ENCODE measurements at regions not wholly inside any gene's neighbourhood (a gene's known extent, or its start where the extent isn't known, plus 50 kb on each side); places are given as distances from the start of the nearest gene placed in this dataset.

DNA sequence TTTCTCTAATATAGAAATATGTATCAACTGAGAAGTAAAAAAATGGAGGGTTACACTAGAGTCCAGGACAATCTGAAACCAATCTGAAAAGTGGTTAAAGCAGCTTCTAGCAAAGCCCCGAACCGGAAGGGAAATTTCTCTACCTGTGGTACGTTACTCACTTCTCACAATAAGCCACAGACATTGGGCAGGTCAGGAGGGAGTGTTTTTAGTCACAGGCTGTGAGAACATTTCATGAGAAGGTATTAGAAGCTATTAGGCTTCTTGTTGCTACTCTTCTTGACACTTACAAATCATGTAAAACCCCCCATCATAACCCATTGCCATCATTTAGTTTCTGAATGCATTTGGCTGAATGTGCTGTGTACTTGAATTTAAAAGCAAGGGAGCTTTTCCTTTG, 120.9 kb downstream of the NUFIP1 start:
- no peak overlapping the region for H3K9ac ChIP-seq (ENCODE audit: low read depth in 1 of 2, low read length in 2 of 2)
- no peaks in the 10 kb centered on the region for H3K9me3 ChIP-seq (ENCODE audit: control insufficient read depth in 4 of 4, low read length in 3 of 4)
- no peak overlapping the region for H3K27ac ChIP-seq (ENCODE audit: low read depth in 1 of 2, low read length in 2 of 2)
- DNase-seq (ENCODE audit: low spot score): no peak
- no peak overlapping the region for H3K4me3 ChIP-seq (ENCODE audit: low read depth in 1 of 3, low read length in 3 of 3)
- H3K4me1 ChIP-seq (ENCODE audit: control insufficient read depth in 4 of 4, insufficient read depth in 4 of 4, low read length in 3 of 4): peaks cover 0 to 3% (median under 1%) of the 10 kb centered on the region in 4 donors
- no peak for TF ChIP-seq HNF4A (conservative IDR thresholded peaks at IDR 0.05)
- TF ChIP-seq, protein P1, sequence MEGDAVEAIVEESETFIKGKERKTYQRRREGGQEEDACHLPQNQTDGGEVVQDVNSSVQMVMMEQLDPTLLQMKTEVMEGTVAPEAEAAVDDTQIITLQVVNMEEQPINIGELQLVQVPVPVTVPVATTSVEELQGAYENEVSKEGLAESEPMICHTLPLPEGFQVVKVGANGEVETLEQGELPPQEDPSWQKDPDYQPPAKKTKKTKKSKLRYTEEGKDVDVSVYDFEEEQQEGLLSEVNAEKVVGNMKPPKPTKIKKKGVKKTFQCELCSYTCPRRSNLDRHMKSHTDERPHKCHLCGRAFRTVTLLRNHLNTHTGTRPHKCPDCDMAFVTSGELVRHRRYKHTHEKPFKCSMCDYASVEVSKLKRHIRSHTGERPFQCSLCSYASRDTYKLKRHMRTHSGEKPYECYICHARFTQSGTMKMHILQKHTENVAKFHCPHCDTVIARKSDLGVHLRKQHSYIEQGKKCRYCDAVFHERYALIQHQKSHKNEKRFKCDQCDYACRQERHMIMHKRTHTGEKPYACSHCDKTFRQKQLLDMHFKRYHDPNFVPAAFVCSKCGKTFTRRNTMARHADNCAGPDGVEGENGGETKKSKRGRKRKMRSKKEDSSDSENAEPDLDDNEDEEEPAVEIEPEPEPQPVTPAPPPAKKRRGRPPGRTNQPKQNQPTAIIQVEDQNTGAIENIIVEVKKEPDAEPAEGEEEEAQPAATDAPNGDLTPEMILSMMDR (IDR thresholded peaks at IDR 0.05; ENCODE audit: low read depth, low read length, missing input control): no peak
- H3K27me3 ChIP-seq (ENCODE audit: control insufficient read depth in 4 of 4, insufficient read depth in 4 of 4, low read length in 3 of 4): no peaks in the 10 kb centered on the region
- H3K36me3 ChIP-seq (ENCODE audit: control insufficient read depth in 4 of 4, insufficient read depth in 3 of 4, low read depth in 1 of 4, low read length in 3 of 4): no peaks in the 10 kb centered on the region
- 81% methylated on average over 3 of the region's 3 CpGs for WGBS

DNA sequence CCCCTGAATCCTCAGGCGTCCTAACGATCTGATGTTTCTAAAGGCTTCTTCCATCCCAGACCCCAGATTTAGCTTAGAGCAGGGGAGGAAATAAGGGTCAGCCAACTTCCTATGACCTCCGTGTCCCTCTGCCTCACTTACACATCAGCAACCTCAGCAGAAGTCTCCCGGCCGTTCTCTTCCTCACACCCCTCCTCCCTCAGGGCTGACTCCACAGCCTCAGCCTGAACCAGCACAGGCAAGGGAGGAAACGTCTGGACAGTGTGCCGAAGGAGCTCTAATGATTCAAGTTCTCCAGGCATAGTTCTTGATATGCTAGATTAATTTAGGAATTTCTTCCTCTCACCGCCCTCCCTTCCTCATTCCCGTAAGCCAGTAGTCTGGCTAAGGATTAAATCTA, 121.4 kb downstream of the NUFIP1 start:
- Histone ChIP-seq H3K4me3 (ENCODE audit: low read depth in 1 of 3, low read length in 3 of 3) (no peak overlapping the region), H3K27ac (ENCODE audit: low read depth in 1 of 2, low read length in 2 of 2) (peak overlapping the region; percentile 14 to 31), H3K36me3 (ENCODE audit: control insufficient read depth in 4 of 4, insufficient read depth in 3 of 4, low read depth in 1 of 4, low read length in 3 of 4) (no peaks in the 10 kb centered on the region), H3K4me1 (ENCODE audit: control insufficient read depth in 4 of 4, insufficient read depth in 4 of 4, low read length in 3 of 4) (no peaks in the 10 kb centered on the region), H3K9ac (ENCODE audit: low read depth in 1 of 2, low read length in 2 of 2) (no peak overlapping the region), H3K27me3 (ENCODE audit: control insufficient read depth in 4 of 4, insufficient read depth in 4 of 4, low read length in 3 of 4) (no peaks in the 10 kb centered on the region), H3K9me3 (ENCODE audit: control insufficient read depth in 4 of 4, low read length in 3 of 4) (no peaks in the 10 kb centered on the region)
- TF ChIP-seq HNF4A (conservative IDR thresholded peaks at IDR 0.05) (no peak), SP1 (IDR thresholded peaks at IDR 0.05) (peak; percentile 42), RXRA (IDR thresholded peaks at IDR 0.05) (peak; percentile 63 to 72), RAD21 (IDR thresholded peaks at IDR 0.05) (peak; percentile 48 to 54), JUND (IDR thresholded peaks at IDR 0.05) (peak in 1 of 2 donors; percentile 47), TAF1 (conservative IDR thresholded peaks at IDR 0.05) (no peak), GABPA (IDR thresholded peaks at IDR 0.05 in 1 of 2, conservative IDR thresholded peaks at IDR 0.05 in 1 of 2) (no peak), HNF4G (IDR thresholded peaks at IDR 0.05) (no peak), YY1 (IDR thresholded peaks at IDR 0.05) (no peak), NR2F2 (IDR thresholded peaks at IDR 0.05) (peak; percentile 92), FOXA2 (IDR thresholded peaks at IDR 0.05) (no peak)
- TF ChIP-seq, protein P2, sequence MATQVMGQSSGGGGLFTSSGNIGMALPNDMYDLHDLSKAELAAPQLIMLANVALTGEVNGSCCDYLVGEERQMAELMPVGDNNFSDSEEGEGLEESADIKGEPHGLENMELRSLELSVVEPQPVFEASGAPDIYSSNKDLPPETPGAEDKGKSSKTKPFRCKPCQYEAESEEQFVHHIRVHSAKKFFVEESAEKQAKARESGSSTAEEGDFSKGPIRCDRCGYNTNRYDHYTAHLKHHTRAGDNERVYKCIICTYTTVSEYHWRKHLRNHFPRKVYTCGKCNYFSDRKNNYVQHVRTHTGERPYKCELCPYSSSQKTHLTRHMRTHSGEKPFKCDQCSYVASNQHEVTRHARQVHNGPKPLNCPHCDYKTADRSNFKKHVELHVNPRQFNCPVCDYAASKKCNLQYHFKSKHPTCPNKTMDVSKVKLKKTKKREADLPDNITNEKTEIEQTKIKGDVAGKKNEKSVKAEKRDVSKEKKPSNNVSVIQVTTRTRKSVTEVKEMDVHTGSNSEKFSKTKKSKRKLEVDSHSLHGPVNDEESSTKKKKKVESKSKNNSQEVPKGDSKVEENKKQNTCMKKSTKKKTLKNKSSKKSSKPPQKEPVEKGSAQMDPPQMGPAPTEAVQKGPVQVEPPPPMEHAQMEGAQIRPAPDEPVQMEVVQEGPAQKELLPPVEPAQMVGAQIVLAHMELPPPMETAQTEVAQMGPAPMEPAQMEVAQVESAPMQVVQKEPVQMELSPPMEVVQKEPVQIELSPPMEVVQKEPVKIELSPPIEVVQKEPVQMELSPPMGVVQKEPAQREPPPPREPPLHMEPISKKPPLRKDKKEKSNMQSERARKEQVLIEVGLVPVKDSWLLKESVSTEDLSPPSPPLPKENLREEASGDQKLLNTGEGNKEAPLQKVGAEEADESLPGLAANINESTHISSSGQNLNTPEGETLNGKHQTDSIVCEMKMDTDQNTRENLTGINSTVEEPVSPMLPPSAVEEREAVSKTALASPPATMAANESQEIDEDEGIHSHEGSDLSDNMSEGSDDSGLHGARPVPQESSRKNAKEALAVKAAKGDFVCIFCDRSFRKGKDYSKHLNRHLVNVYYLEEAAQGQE (IDR thresholded peaks at IDR 0.05): no peak
- TF ChIP-seq, protein P1 (IDR thresholded peaks at IDR 0.05; ENCODE audit: low read depth, low read length, missing input control): no peak
- TF ChIP-seq, protein P3, sequence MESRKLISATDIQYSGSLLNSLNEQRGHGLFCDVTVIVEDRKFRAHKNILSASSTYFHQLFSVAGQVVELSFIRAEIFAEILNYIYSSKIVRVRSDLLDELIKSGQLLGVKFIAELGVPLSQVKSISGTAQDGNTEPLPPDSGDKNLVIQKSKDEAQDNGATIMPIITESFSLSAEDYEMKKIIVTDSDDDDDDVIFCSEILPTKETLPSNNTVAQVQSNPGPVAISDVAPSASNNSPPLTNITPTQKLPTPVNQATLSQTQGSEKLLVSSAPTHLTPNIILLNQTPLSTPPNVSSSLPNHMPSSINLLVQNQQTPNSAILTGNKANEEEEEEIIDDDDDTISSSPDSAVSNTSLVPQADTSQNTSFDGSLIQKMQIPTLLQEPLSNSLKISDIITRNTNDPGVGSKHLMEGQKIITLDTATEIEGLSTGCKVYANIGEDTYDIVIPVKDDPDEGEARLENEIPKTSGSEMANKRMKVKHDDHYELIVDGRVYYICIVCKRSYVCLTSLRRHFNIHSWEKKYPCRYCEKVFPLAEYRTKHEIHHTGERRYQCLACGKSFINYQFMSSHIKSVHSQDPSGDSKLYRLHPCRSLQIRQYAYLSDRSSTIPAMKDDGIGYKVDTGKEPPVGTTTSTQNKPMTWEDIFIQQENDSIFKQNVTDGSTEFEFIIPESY (IDR thresholded peaks at IDR 0.05): no peak
- TF ChIP-seq, protein P4, sequence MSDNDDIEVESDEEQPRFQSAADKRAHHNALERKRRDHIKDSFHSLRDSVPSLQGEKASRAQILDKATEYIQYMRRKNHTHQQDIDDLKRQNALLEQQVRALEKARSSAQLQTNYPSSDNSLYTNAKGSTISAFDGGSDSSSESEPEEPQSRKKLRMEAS (IDR thresholded peaks at IDR 0.05): no peak
- WGBS: 78% methylated on average over 9 of the region's 9 CpGs
- DNase-seq (ENCODE audit: low spot score): no peak

All from liver (tissue), 8 donors.